ENCODE measurements at regions not wholly inside any gene's neighbourhood (a gene's known extent, or its start where the extent isn't known, plus 50 kb on each side); places are given as distances from the start of the nearest gene placed in this dataset.

- peaks cover 5% of the 10 kb centered on the region; the same call in 1 of the 2 replicates for H3K9me3 ChIP-seq (ENCODE audit: control insufficient read depth, insufficient read depth, low read length)
- peak; percentile 36 for DNase-seq (ENCODE audit: low read depth, low spot score)
- no peaks in the 10 kb centered on the region for H3K27me3 ChIP-seq (ENCODE audit: control insufficient read depth, insufficient read depth, low read length)
- no peak for TF ChIP-seq CTCF (IDR thresholded peaks at IDR 0.05; ENCODE audit: low read depth, low read length)
- ChIA-PET POLR2A (no interaction called here), CTCF (interaction anchor here (1.4 to 1.9 kb wide), 2 partner anchors 11 to 182 kb away, joined by 3 to 6 read pairs; no protein-coding TSS in a partner anchor)
- no peak overlapping the region for H3K27ac ChIP-seq (ENCODE audit: low read depth, low read length)
- no peak overlapping the region for H3K4me3 ChIP-seq (ENCODE audit: low read depth, low read length)
These were observed 112.6 kb upstream of the NT5C1B start for GRCh38 chr2:18701981-18702380.

GRCh38 chr2:18701546-18701945 is 112.2 kb upstream of the NT5C1B start:
- POLR2A ChIA-PET = no interaction called here

DNA sequence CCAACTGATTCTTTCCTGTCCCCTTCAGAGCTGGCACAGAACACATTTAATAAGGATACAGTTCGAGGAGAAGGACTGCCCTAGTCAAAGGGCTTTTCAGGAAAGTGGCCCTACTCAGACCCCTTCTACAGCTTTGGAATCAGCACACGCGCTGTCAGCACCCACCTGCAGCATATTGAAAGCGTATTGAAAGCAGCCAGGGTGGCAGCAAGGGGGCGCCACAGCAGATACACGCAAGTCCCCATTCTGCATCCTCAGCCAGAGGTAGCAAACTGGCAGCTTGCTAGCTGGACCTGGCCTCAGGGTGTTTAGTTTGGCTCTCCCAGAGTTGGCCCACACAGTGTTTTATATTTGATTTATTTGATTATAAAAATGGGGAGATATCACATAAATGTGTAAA is 101.0 kb upstream of the NT5C1B start:
- ChIA-PET POLR2A (no interaction called here), CTCF (interaction anchor here (1.1 to 1.4 kb wide), 2 partner anchors 12 to 14 kb away, joined by 3 to 6 read pairs; no protein-coding TSS in a partner anchor)
- no peak for DNase-seq (ENCODE audit: low read depth, low spot score)
- Histone ChIP-seq H3K27ac (ENCODE audit: low read depth, low read length) (no peak overlapping the region), H3K9me3 (ENCODE audit: control insufficient read depth, insufficient read depth, low read length) (no peaks in the 10 kb centered on the region), H3K4me3 (ENCODE audit: low read depth, low read length) (no peak overlapping the region), H3K27me3 (ENCODE audit: control insufficient read depth, insufficient read depth, low read length) (no peaks in the 10 kb centered on the region)
- peak; percentile 22; the same call in 1 of the 2 replicates for TF ChIP-seq CTCF (IDR thresholded peaks at IDR 0.05; ENCODE audit: low read depth, low read length)

More at GRCh38 chr2:18701546-18701945, 112.2 kb upstream of the NT5C1B start:
- Histone ChIP-seq H3K27me3 (ENCODE audit: control insufficient read depth, insufficient read depth, low read length) (no peaks in the 10 kb centered on the region), H3K27ac (ENCODE audit: low read depth, low read length) (no peak overlapping the region), H3K4me3 (ENCODE audit: low read depth, low read length) (no peak overlapping the region), H3K9me3 (ENCODE audit: control insufficient read depth, insufficient read depth, low read length) (peaks cover 5% of the 10 kb centered on the region; the same call in 1 of the 2 replicates)
- CTCF ChIA-PET = interaction anchor here (1.4 to 1.9 kb wide), 2 partner anchors 11 to 181 kb away, joined by 3 to 6 read pairs; no protein-coding TSS in a partner anchor
- DNase-seq (ENCODE audit: low read depth, low spot score) = no peak
- no peak for TF ChIP-seq CTCF (IDR thresholded peaks at IDR 0.05; ENCODE audit: low read depth, low read length)

DNA sequence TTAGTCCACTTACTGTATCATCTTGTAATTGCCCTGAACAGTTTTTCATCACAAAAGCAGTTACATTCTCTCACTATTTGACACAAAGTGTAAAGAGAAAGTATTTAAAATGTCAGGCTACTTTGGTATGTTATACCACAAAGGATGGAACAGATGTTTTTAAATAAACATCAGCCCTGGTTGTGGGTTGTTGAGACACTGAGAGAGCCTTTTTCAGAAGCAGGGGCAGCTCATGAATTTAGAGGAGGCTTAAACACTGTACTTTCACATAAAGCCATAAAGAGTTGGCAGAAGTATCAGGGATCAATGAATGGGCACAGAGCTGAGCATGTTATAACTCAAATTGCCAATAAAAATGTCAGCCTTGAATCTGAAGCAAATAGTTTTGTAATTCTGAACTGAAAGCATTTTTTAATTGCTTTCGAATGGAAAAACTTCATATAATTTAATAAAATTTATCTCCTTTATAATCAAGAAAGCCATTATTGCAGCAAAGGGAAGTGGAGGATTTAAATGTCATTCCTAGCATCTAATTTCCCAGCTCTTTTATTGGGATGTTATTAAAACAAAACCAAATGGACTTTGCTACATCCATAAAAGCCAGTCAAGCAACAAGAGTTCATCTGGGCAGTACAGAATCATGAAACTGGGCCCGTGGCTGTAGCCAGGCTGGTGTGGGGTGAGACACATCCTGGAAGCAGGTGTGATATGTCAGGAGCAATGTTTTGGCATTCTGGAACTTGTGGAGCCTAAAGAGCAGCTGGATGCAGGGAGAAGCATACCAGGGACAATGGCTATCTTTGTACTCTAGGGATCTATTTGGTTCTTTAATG is 95.1 kb upstream of the NT5C1B start:
- ChIA-PET POLR2A (interaction anchor here (0.8 to 1.5 kb wide), 3 partner anchors 58 to 168 kb away, joined by 3 to 11 read pairs (median 9); partner anchors contain the start of gene RDH14), CTCF (no interaction called here)
- no peak overlapping the region for H3K27ac ChIP-seq (ENCODE audit: low read depth, low read length)
- H3K9me3 ChIP-seq (ENCODE audit: control insufficient read depth, insufficient read depth, low read length) = no peaks in the 10 kb centered on the region
- H3K27me3 ChIP-seq (ENCODE audit: control insufficient read depth, insufficient read depth, low read length) = peaks cover 3% of the 10 kb centered on the region
- TF ChIP-seq CTCF (IDR thresholded peaks at IDR 0.05; ENCODE audit: low read depth, low read length) = no peak
- DNase-seq (ENCODE audit: low read depth, low spot score) = peak; percentile 45
- H3K4me3 ChIP-seq (ENCODE audit: low read depth, low read length) = no peak overlapping the region

GRCh38 chr2:18682681-18683080 is 93.3 kb upstream of the NT5C1B start:
- TF ChIP-seq CTCF (IDR thresholded peaks at IDR 0.05; ENCODE audit: low read depth, low read length) = no peak
- CTCF ChIA-PET = interaction anchor here (0.6 to 1.7 kb wide), 2 partner anchors 19 to 163 kb away, joined by 4 to 5 read pairs; no protein-coding TSS in a partner anchor
- POLR2A ChIA-PET = no interaction called here

More at GRCh38 chr2:18682681-18683080, 93.3 kb upstream of the NT5C1B start:
- Histone ChIP-seq H3K27me3 (ENCODE audit: control insufficient read depth, insufficient read depth, low read length) (peaks cover 3% of the 10 kb centered on the region), H3K9me3 (ENCODE audit: control insufficient read depth, insufficient read depth, low read length) (no peaks in the 10 kb centered on the region), H3K27ac (ENCODE audit: low read depth, low read length) (no peak overlapping the region), H3K4me3 (ENCODE audit: low read depth, low read length) (no peak overlapping the region)
- DNase-seq (ENCODE audit: low read depth, low spot score) = no peak
